Stimulated activated naive CD8-positive, alpha-beta T cell treated with anti-CD3 and anti-CD28 coated beads, Interleukin-15, amount 100 ng/mL, for 72 hours (primary cell): ENCODE measurements at regions not wholly inside any gene's neighbourhood (a gene's known extent, or its start where the extent isn't known, plus 50 kb on each side); places are given as distances from the start of the nearest gene placed in this dataset.

Experiments
- ATAC-seq: fragments of 150-1000 bp; cut with Tn5 transposase; 2 replicates; pipeline ENCODE4 v1.10.0; 2021; ENCODE audit warnings: mild to moderate bottlenecking, moderate library complexity
- DNase-seq, 2 donors: peaks; one replicate each; pipeline ENCODE4 v3.0.0; 2021 to 2022
- H3K27ac Mint-ChIP-seq, 2 donors: one replicate each; pipeline ENCODE4 v1.8.0; 2022; ENCODE audit warnings: mild to moderate bottlenecking in 2 of 2, mixed read lengths in 2 of 2, moderate library complexity in 2 of 2
- H3K27me3 Mint-ChIP-seq: one replicate; pipeline ENCODE4 v1.8.0; 2022; ENCODE audit warnings: mixed read lengths
- H3K4me1 Mint-ChIP-seq: one replicate; pipeline ENCODE4 v1.8.0; 2022; ENCODE audit warnings: mild to moderate bottlenecking, mixed read lengths
- H3K4me3 Mint-ChIP-seq, 2 donors: one replicate each; pipeline ENCODE4 v1.8.0; 2022; ENCODE audit warnings: mild to moderate bottlenecking in 2 of 2, mixed read lengths in 2 of 2, moderate library complexity in 1 of 2
- H3K9me3 Mint-ChIP-seq, 2 donors: one replicate each; pipeline ENCODE4 v1.8.0; 2022; ENCODE audit warnings: mixed read lengths in 2 of 2

DNA sequence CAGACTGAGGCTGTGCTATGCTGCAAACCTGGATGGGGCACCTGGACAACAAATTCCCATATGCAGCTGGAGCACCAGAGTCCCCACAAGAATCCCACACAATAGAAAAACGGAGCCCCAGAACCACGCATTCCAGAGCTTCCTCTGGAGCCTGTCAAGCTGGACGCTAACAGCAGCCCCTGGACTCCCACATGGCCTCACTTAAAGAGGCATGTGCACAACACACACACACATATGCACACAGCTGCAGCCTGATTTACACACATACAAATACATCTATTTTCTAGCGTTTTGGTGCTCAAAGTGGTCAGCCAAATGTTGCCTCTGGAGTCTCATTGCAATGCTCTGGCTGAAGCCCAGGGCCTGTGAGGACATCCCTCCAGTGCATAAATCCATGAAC is 632.7 kb upstream of the ID2 start:
- H3K4me3 Mint-ChIP-seq: no peak overlapping the region
- H3K9me3 Mint-ChIP-seq: peaks cover 4 to 29% of the 10 kb centered on the region in 2 donors
- peaks cover 7% of the 10 kb centered on the region for H3K27me3 Mint-ChIP-seq
- no peak for ATAC-seq
- H3K27ac Mint-ChIP-seq: no peak overlapping the region
- peaks cover 18% of the 10 kb centered on the region for H3K4me1 Mint-ChIP-seq
- DNase-seq: no peak

DNA sequence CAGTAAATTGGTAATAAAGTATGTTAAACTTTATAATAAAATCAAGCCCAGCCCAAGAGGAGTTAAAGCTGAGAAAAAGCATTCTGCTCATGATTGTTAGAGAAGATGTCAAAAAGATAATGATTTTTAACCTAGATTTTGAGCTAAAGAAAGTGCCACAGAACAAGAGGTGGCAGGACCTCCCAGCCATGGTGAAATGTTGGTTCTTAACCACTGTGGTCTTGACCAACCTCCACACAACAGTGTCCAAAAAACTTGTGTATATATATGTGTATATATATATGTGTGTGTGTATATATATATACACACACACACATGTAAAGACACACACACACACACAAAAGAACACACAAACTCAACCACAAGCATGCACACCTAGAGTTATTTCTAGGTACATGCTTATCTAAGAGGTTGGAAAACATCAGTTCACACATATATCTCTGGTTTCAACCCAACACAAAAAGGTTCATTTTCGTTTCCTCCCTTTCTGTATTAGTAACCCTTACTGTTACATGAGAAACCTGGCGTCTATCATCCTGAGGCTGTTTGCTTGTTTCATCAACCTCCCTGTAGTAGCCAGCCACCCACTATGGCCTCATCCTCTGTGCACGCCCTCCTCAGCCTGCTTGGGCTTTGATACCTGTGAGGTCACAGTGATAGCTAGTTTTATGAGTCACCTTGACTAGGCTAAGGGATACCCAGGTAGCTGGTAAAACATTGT is 631.8 kb upstream of the ID2 start:
- peak; percentile 99 for ATAC-seq
- Mint-ChIP-seq H3K27me3 (peaks cover 6% of the 10 kb centered on the region), H3K4me3 (no peak overlapping the region), H3K4me1 (peaks cover 18% of the 10 kb centered on the region), H3K9me3 (peaks cover 4 to 25% of the 10 kb centered on the region in 2 donors), H3K27ac (peak overlapping the region in 1 of 2 donors; percentile 31)
- peak; percentile 26 to 78 for DNase-seq

DNA sequence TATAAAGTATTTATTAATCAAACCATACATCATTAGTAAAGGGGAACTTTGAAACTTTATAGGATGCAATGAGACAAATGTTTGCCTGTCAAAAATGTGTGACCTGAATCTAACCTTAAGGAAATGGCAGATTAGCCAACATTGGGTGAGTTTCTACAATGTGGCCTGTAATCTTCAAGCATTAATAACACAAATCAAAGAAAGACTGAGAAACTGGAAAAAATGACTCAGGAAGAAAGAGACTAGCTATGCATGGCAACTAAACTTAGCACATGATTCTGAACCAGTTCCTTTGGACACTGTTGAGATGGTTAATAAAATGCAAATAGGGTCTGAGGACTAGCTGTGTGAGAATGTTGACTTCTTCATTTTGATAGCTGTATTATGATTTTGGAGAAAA is 628.6 kb upstream of the ID2 start:
- DNase-seq (no peak), ATAC-seq (no peak)
- no peak overlapping the region for H3K27ac Mint-ChIP-seq
- H3K9me3 Mint-ChIP-seq: peaks cover 19 to 31% of the 10 kb centered on the region in 2 donors
- no peaks in the 10 kb centered on the region for H3K27me3 Mint-ChIP-seq
- H3K4me1 Mint-ChIP-seq: peaks cover 18% of the 10 kb centered on the region
- H3K4me3 Mint-ChIP-seq: no peak overlapping the region

DNA sequence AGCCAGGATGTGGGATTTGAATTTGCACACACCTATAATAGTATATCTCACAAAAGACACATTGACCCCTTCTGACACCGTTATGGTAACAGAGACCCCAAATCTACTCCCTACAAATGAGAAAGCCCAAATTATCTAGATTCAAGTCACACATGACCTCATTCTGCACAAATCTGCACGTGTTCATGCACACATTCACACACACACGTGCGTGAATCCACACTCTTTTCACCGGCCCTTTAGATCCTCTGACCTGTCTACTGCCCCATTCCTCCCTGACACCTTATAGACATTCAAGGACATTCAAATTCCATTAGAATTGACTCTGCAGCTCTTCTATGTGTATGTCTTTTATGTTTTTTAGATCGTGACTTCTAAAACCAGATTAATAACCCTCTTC is 627.8 kb upstream of the ID2 start:
- peaks cover 25% of the 10 kb centered on the region for H3K4me1 Mint-ChIP-seq
- DNase-seq: no peak
- H3K4me3 Mint-ChIP-seq: no peak overlapping the region
- H3K27me3 Mint-ChIP-seq: no peaks in the 10 kb centered on the region
- H3K27ac Mint-ChIP-seq: no peak overlapping the region
- H3K9me3 Mint-ChIP-seq: peaks cover 20 to 34% of the 10 kb centered on the region in 2 donors
- ATAC-seq: no peak

DNA sequence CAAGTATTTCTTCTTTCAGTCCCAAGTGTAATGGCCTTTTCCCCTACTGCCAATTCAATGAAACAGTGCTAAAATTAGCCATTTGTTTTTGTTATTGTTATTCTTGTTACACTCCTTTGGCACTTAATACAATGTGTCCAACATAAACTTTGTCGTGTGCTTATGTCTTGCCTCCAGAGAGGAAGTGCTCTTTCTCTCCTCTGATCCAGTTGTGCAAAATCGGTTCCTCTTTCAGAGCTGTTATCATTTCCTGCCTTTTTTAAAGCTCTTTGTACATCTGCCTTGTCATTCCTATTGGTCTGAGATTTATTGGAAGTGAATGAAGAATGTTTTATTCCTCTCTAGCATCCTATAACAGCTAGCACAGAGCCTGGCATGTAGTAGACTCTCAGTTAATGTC is 623.2 kb upstream of the ID2 start:
- Mint-ChIP-seq H3K4me3 (no peak overlapping the region), H3K9me3 (peaks cover 14 to 17% of the 10 kb centered on the region in 2 donors), H3K27ac (peak overlapping the region in 1 of 2 donors; percentile 54), H3K27me3 (no peaks in the 10 kb centered on the region), H3K4me1 (peaks cover 14% of the 10 kb centered on the region)
- no peak for DNase-seq
- no peak for ATAC-seq

DNA sequence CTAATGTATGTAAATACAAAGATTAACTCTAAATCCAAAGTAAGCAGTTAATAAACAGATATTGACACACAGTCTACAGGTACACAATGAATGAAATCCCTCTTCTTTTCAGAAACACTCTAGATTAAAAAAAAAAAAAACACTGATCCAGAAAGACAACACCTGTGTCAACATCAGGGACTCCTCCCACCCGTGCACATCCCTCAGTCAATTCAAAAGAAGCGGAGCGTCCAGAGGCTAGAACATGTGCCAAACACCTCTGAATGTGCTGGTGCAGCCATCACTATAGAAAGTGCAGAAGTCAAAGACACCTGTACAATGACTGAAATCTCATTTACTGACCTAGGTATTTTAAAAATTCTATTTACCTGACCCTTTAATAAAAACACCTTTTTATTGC is 622.6 kb upstream of the ID2 start:
- Mint-ChIP-seq H3K9me3 (peaks cover 21 to 23% of the 10 kb centered on the region in 2 donors), H3K27ac (peak overlapping the region in 1 of 2 donors; percentile 15), H3K27me3 (no peaks in the 10 kb centered on the region), H3K4me1 (peaks cover 14% of the 10 kb centered on the region), H3K4me3 (no peak overlapping the region)
- no peak for ATAC-seq
- DNase-seq: no peak

DNA sequence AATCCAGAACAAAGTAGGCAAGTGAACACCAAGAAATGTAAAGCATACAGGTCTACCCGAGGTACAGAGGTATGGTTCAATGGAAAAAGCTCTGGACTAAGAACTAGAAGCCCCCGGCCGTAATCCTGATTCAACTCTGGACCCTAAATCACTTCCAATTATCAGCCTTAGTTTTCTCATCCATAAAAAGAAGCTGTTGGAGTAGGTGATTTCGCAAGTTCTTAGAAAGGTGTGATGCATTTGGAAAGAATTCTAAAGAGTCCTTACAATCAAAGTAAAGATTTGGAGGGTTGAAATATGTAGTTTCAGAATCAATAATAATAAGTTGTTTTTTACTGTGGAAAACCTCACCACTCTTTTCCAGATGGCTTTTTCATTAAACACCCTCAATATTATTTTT is 622.1 kb upstream of the ID2 start:
- no peak overlapping the region for H3K4me3 Mint-ChIP-seq
- peaks cover 14% of the 10 kb centered on the region for H3K4me1 Mint-ChIP-seq
- H3K27me3 Mint-ChIP-seq: no peaks in the 10 kb centered on the region
- peaks cover 26 to 29% of the 10 kb centered on the region in 2 donors for H3K9me3 Mint-ChIP-seq
- ATAC-seq (no peak), DNase-seq (no peak)
- no peak overlapping the region for H3K27ac Mint-ChIP-seq

DNA sequence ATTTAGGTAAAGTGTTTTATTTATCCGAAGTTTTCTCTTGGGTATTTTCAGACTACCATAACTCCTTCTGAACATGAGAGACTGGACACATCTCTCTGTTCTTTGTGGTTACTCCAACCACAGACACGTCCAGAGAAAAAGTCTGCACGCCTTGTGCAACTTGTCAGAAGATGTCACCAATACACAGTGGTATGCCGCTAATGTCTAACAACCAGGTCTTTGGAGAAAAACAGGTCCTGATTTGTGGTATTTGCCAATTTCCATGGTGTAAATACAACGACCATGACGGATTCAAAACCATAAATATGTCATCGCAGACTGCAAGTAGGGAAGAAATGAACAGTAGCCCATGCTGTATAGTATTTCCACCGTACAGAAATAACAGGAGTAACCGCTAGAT is 620.6 kb upstream of the ID2 start:
- peaks cover 22 to 31% of the 10 kb centered on the region in 2 donors for H3K9me3 Mint-ChIP-seq
- no peak overlapping the region for H3K4me3 Mint-ChIP-seq
- H3K27me3 Mint-ChIP-seq: no peaks in the 10 kb centered on the region
- ATAC-seq: no peak
- no peak overlapping the region for H3K27ac Mint-ChIP-seq
- H3K4me1 Mint-ChIP-seq: peaks cover 14% of the 10 kb centered on the region
- no peak for DNase-seq

DNA sequence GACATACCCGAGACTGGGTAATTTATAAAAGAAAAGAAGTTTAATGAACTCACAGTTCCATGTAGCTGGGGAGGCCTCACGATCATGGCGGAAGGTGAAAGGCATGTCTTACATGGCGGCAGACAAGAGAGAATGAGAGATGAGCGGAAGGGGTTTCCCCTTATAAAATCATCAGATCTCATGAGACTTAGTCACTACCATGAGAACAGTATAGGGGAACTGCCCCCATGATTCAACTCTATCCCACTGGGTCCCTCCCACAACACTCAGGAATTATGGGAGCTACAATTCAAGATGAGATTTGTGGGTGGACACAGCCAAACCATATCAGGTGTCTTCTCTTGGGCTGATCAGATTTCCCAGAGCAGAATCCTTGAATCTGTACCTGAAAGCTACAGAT is 617.3 kb upstream of the ID2 start:
- Mint-ChIP-seq H3K27me3 (no peaks in the 10 kb centered on the region), H3K27ac (no peak overlapping the region), H3K4me3 (no peak overlapping the region), H3K4me1 (peaks cover 7% of the 10 kb centered on the region), H3K9me3 (peaks cover 12 to 16% of the 10 kb centered on the region in 2 donors)
- DNase-seq (no peak), ATAC-seq (no peak)

DNA sequence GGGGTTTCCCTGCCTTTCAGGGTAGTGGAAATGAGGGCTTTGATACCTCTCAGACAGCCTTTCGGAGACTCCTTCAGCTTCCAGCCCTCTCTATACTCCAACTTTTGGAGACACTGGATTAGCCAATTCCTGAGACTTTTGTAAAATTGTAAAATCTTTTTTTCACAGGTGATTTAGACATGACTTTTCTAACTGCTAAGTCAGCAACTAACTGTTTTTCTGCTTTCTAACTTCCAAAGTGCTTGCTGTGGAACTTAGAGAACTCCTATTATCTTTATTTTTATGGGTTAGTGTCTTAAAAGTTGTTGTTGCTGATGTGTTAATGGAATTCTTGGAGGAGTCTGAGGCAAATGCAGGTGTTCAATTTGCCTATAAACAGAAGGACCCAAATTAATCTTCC is 616.7 kb upstream of the ID2 start:
- H3K27ac Mint-ChIP-seq: no peak overlapping the region
- H3K27me3 Mint-ChIP-seq: no peaks in the 10 kb centered on the region

DNA sequence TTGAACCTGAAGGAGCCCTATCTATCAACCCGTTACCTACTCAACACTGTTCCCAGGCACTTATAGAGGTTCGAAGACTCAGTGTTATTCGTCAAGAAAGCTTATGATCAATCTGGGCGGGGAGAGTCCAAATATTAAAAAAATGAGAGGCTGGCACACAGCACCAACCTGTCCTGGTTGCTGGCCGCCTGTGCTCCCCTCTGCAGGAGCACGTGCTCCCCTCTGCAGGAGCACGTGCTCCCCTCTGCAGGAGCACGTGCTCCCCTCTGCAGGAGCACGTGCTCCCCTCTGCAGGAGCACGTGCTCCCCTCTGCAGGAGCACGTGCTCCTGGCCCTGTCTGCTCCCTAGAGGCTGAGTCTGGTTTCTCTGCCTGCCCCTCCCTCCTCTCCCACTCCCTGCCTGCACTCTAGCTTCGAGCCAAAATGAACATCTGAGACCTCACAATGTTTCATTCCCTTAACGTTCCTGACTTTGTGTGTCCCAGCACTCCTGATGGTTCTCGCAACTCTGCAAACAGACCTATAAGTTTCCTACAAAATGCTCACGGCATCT is 614.0 kb upstream of the ID2 start:
- peaks cover 12 to 16% of the 10 kb centered on the region in 2 donors for H3K9me3 Mint-ChIP-seq

More for the DNA sequence above, 616.7 kb upstream of the ID2 start:
- no peak for DNase-seq
- H3K9me3 Mint-ChIP-seq: peaks cover 12 to 16% of the 10 kb centered on the region in 2 donors
- no peak overlapping the region for H3K4me3 Mint-ChIP-seq
- ATAC-seq: no peak
- peaks cover 3% of the 10 kb centered on the region for H3K4me1 Mint-ChIP-seq

DNA sequence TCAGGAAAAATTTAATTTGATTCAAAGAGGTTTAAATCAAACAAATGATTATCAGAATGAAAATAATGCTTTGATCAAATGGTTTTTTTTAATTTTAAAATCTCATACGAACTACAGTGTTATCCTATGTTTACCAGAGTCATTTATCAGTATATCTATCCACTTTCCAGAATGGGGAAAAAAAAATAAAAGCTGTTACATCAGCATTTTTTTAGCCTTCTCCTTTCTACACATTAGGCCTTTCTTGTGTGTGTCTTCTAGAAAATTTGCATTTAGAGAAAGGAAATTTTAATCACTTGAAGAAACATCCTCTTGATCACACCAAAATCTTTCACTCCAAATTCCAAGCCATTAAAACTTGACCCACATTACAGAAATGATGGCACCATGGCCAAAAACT is 608.9 kb upstream of the ID2 start:
- Mint-ChIP-seq H3K9me3 (peaks cover 13 to 22% of the 10 kb centered on the region in 2 donors), H3K4me3 (no peak overlapping the region), H3K27me3 (no peaks in the 10 kb centered on the region), H3K4me1 (peaks cover 12% of the 10 kb centered on the region), H3K27ac (no peak overlapping the region)
- DNase-seq: no peak
- ATAC-seq: no peak

More for the DNA sequence above, 614.0 kb upstream of the ID2 start:
- no peak overlapping the region for H3K4me3 Mint-ChIP-seq
- H3K4me1 Mint-ChIP-seq: peaks cover 6% of the 10 kb centered on the region
- no peak for DNase-seq
- no peak overlapping the region for H3K27ac Mint-ChIP-seq
- no peaks in the 10 kb centered on the region for H3K27me3 Mint-ChIP-seq
- ATAC-seq: no peak

DNA sequence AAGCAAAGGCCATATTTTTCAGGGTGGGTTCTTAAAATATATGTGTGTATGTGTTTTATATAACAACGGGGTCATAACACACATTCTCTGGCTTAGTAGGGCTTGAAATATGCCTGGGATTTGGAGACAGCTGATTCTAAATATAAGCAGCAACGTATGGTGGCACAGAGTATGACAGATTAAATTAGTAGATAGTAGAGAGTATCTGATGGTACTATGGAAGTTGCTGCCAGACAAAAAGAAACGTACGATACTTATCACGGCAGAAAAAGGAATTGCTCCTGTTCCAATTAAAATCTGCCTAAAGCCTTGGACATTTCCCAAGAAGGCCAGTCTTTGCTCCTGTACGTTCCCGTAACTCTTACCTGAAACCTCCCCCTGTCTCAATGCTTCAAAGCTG is 607.9 kb upstream of the ID2 start:
- DNase-seq: no peak
- H3K27ac Mint-ChIP-seq: no peak overlapping the region
- H3K9me3 Mint-ChIP-seq: peaks cover 21 to 30% of the 10 kb centered on the region in 2 donors
- H3K4me1 Mint-ChIP-seq: peaks cover 12% of the 10 kb centered on the region
- no peak overlapping the region for H3K4me3 Mint-ChIP-seq
- no peak for ATAC-seq
- H3K27me3 Mint-ChIP-seq: no peaks in the 10 kb centered on the region

DNA sequence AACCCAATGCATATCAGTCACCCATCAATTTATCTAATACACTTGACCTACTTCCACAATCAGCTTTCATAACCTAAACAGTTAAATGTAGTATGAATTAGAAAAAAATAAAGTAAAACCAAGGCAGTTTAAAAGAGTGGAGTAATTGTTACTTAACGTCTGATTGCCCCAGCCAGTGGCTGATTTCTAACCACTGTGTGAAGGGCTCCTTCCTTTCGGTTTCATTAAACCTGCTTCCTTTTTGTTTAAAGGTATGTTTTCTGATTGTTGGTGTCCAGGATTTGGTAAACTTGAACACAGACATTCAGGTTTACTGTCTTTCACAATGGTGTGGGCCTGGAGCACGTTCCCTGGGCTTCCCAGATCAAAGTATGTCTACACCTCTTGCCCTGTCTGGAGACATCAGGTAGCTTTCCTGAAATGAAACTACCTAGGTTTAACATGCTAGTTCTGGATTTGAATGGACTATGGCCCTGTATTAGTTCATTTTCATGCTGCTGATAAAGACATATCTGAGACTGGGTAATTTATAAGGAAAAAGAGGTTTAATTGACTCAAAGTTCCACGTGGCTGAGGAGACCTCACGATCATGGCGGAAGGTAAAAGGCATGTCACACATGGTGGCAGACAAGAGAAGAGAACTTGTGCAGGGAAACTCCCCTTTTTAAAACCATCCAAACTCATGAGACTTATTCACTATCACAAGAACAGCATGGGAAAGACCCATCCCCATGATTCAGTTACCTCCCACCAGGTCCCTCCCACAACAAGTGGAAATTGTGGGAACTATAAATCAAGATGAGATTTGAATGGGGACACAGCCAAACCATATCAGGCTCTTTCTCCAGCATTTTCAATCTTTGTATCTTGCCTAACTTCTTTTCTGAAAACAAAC is 605.2 kb upstream of the ID2 start:
- ATAC-seq (no peak), DNase-seq (no peak)
- H3K4me1 Mint-ChIP-seq: peaks cover 6% of the 10 kb centered on the region
- no peak overlapping the region for H3K27ac Mint-ChIP-seq
- H3K9me3 Mint-ChIP-seq: peaks cover 21 to 30% of the 10 kb centered on the region in 2 donors
- no peak overlapping the region for H3K4me3 Mint-ChIP-seq
- no peaks in the 10 kb centered on the region for H3K27me3 Mint-ChIP-seq

DNA sequence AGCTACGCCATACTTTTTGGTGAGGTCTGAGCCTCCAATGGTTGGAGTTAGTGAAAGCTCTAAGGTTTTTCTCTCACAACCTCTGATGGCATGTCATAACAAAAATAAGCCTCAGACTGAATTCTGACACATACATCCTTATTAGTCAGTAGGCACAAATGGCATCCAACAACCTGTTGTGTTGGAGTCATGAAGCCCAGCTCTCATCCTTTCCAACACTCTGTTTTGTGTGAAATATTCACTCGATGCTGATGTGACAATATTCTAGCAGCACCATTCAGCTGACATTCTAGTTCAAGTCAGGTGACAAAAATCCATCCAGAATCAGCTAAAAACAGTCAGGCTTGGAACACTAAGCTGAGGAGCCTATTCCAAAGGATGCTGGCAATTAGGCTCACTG is 603.2 kb upstream of the ID2 start:
- Mint-ChIP-seq H3K27ac (no peak overlapping the region), H3K9me3 (peaks cover 21 to 30% of the 10 kb centered on the region in 2 donors), H3K4me1 (peaks cover 6% of the 10 kb centered on the region), H3K4me3 (no peak overlapping the region), H3K27me3 (no peaks in the 10 kb centered on the region)
- ATAC-seq (no peak), DNase-seq (no peak)

DNA sequence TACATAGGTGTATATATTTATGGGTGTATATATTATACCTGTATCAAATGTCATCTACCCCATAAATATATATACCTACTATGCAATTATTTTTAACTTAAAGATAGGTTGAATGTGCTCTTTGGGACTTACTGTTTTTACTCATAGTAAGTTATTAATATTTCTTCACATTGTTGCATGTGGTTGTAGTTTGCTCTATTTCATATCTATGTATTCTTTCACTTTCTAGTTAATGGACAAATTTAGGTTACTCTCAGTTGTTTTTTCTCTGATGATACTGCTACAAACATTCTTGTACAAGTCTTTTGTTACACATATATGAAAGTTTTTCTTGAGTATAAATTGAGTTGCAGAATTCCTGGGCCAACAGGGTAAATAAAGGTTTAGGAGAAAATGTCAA is 601.8 kb upstream of the ID2 start:
- ATAC-seq: no peak
- H3K4me1 Mint-ChIP-seq: peaks cover 6% of the 10 kb centered on the region

More for the DNA sequence above, 601.8 kb upstream of the ID2 start:
- H3K9me3 Mint-ChIP-seq: peaks cover 21 to 30% of the 10 kb centered on the region in 2 donors
- DNase-seq: no peak
- H3K4me3 Mint-ChIP-seq: no peak overlapping the region
- no peaks in the 10 kb centered on the region for H3K27me3 Mint-ChIP-seq
- no peak overlapping the region for H3K27ac Mint-ChIP-seq
